MCF 10A (cell line): ENCODE measurements at regions not wholly inside any gene's neighbourhood (a gene's known extent, or its start where the extent isn't known, plus 50 kb on each side); places are given as distances from the start of the nearest gene placed in this dataset.

Experiments
- BruUV-seq: library from RNA; stranded (reverse); fragments of 400-500 nt; replicated peaks from 2 replicates; lab custom pipeline; 2021; lab: Mats Ljungman, UMichigan
- CTCF ChIA-PET: fragments of 300-600 bp; sonication (Branson Sonifier 250); formaldehyde crosslinking; extraction: SDS; loops from one replicate; lab custom pipeline; 2021; ENCODE audit warnings: antibody characterized with exemption, inconsistent platforms; lab: Yijun Ruan, JAX
- POLR2A ChIA-PET: fragments of 300-600, 350-650 bp; sonication (Branson Sonifier 250); formaldehyde crosslinking; extraction: SDS; loops from one replicate; lab custom pipeline; 2020; ENCODE audit warnings: antibody characterized with exemption, inconsistent platforms; lab: Yijun Ruan, JAX
- DNase-seq: peaks from one replicate; pipeline ENCODE4 v3.0.0-alpha.2; 2018; ENCODE audit not compliant: unreplicated experiment
- H3K27ac Mint-ChIP-seq: one replicate; pipeline ENCODE4 v1.8.0; 2022; ENCODE audit warnings: mild to moderate bottlenecking, low read depth, mixed read lengths; ENCODE audit not compliant: unreplicated experiment
- H3K27me3 Mint-ChIP-seq: one replicate; pipeline ENCODE4 v1.8.0; 2022; ENCODE audit warnings: mixed read lengths; ENCODE audit not compliant: insufficient read depth, unreplicated experiment
- H3K36me3 Mint-ChIP-seq: one replicate; pipeline ENCODE4 v1.8.0; 2022; ENCODE audit warnings: mild to moderate bottlenecking, moderate library complexity, mixed read lengths; ENCODE audit not compliant: insufficient read depth, unreplicated experiment
- H3K4me1 Mint-ChIP-seq: one replicate; pipeline ENCODE4 v1.8.0; 2022; ENCODE audit warnings: mixed read lengths; ENCODE audit not compliant: insufficient read depth, unreplicated experiment
- H3K4me3 Mint-ChIP-seq: one replicate; pipeline ENCODE4 v1.8.0; 2022; ENCODE audit warnings: mild to moderate bottlenecking, moderate library complexity, mixed read lengths; ENCODE audit not compliant: unreplicated experiment
- H3K9me3 Mint-ChIP-seq: one replicate; pipeline ENCODE4 v1.8.0; 2022; ENCODE audit warnings: mixed read lengths; ENCODE audit not compliant: unreplicated experiment
- intact Hi-C: fragments of 100-400 bp; cut with micrococcal nuclease; formaldehyde crosslinking; loops from 2 replicates; pipeline ENCODE4 v1.14.1; 2022
- TF ChIP-seq, protein P1 (sequence below): fragments of 200-600 bp; IDR thresholded peaks from one replicate; pipeline ENCODE4 v1.8.0; 2022; ENCODE audit warnings: antibody characterized with exemption, mild to moderate bottlenecking; ENCODE audit not compliant: unreplicated experiment

DNA sequence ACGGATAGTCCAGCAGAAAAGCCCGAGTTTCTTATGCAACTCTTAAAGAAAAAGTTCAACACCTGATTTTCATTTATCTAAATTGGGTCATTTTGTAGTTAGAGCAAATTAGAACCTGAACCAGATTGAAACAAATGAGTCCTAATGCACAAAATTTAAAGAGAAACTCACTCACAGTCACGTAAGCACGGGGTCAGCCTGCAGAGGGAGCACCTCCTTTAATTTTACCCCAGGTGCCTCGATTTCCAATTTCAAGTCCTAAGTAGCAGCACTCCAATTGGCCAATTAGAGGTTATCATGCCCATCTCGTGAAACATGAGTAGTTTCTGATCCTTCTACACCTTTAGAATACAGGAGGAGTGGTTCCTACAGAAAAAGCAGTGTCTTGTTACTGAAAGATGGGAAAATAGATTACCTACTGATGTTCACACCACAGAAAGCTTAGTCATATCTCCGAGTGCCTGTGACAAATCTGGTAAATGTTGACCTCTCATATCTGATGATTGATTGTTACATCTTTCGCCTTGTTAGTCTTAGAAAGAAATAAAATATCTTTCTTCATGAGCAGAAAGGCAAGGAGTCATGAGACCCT, 1929.8 kb upstream of the LRRTM1 start:
- intact Hi-C loops, result no loop called here
- Mint-ChIP-seq H3K27ac (no peak overlapping the region), H3K4me3 (peak overlapping the region; percentile 47), H3K27me3 (no peaks in the 10 kb centered on the region), H3K9me3 (no peaks in the 10 kb centered on the region), H3K4me1 (no peaks in the 10 kb centered on the region), H3K36me3 (no peaks in the 10 kb centered on the region)
- CTCF ChIA-PET, result no interaction called here
- BruUV-seq, result no TSS peak
- POLR2A ChIA-PET, result interaction anchor here (0.7 kb wide), 1 partner anchor 8 kb away, joined by 3 read pairs; no protein-coding TSS in a partner anchor
- peak; percentile 26 for DNase-seq
- TF ChIP-seq, protein P1, sequence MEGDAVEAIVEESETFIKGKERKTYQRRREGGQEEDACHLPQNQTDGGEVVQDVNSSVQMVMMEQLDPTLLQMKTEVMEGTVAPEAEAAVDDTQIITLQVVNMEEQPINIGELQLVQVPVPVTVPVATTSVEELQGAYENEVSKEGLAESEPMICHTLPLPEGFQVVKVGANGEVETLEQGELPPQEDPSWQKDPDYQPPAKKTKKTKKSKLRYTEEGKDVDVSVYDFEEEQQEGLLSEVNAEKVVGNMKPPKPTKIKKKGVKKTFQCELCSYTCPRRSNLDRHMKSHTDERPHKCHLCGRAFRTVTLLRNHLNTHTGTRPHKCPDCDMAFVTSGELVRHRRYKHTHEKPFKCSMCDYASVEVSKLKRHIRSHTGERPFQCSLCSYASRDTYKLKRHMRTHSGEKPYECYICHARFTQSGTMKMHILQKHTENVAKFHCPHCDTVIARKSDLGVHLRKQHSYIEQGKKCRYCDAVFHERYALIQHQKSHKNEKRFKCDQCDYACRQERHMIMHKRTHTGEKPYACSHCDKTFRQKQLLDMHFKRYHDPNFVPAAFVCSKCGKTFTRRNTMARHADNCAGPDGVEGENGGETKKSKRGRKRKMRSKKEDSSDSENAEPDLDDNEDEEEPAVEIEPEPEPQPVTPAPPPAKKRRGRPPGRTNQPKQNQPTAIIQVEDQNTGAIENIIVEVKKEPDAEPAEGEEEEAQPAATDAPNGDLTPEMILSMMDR, result no peak

DNA sequence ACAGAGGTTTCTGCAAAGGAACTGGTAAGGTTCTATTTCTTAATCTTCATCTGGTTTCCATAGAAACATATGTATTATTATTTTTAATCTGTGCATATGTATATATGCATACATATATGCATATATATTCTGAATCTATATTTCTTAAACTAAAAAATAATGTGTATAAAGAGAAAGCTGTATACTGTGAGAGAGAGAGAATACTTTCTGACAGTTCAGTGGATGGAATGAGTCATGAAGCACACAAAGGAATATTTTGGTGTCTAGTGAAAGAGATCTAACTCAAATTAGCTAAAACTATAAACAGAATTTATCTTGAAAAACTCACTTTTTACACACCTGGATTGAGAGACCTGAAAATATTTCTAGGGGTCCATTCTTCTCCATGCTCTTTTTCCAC, 1929.3 kb upstream of the LRRTM1 start:
- TF ChIP-seq, protein P1, result no peak
- Mint-ChIP-seq H3K36me3 (no peaks in the 10 kb centered on the region), H3K4me1 (no peaks in the 10 kb centered on the region), H3K9me3 (no peaks in the 10 kb centered on the region), H3K27me3 (no peaks in the 10 kb centered on the region), H3K27ac (no peak overlapping the region), H3K4me3 (peak overlapping the region; percentile 47)
- DNase-seq, result no peak
- POLR2A ChIA-PET, result no interaction called here
- BruUV-seq, result no TSS peak
- CTCF ChIA-PET, result no interaction called here
- intact Hi-C loops, result no loop called here

DNA sequence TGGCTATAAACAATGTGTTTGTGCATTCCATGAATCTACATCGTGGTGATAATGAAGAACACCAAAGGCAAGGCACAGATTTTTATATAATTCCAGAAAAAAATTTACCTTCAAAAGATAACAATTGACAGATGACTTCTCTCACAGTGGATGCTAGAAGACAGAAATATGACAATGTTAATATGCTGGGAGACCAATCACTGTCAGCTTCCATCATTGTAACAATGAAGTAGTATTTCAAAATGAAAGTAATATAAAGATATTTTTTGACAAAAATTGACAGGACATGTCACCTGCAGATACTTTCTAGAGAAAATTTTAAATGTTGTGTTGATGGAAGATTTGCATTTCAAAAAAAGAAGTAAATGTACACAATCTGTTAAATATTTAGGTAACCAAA, 1925.9 kb upstream of the LRRTM1 start:
- CTCF ChIA-PET, result no interaction called here
- H3K9me3 Mint-ChIP-seq, result no peaks in the 10 kb centered on the region
- no peak overlapping the region for H3K4me3 Mint-ChIP-seq
- intact Hi-C loops, result no loop called here
- TF ChIP-seq, protein P1, result no peak
- H3K27ac Mint-ChIP-seq, result no peak overlapping the region
- no peaks in the 10 kb centered on the region for H3K36me3 Mint-ChIP-seq
- H3K27me3 Mint-ChIP-seq, result no peaks in the 10 kb centered on the region
- POLR2A ChIA-PET, result no interaction called here
- no peak for DNase-seq
- BruUV-seq, result no TSS peak
- H3K4me1 Mint-ChIP-seq, result no peaks in the 10 kb centered on the region

DNA sequence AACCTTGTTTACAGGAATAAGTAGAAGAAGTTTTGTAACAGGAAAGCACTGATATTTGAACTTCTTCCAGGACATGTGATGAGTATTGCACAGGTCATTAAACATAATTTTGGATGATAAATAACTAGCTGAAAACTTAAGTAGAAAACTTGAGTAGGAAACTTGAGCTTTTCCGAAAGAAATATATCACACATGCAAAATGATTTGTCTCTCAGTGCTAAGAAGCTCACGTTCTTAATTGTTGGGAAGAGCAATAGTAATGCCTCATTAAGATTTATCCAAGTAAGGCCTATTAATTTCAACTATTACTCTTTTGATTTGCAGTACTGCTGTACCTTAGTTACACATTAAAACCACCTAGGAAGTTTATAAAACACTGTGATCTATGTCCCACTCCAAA, 1921.9 kb upstream of the LRRTM1 start:
- BruUV-seq, result no TSS peak
- ChIA-PET POLR2A (interaction anchor here (0.7 kb wide), 1 partner anchor 9 kb away, joined by 3 read pairs; no protein-coding TSS in a partner anchor), CTCF (no interaction called here)
- no peak overlapping the region for H3K27ac Mint-ChIP-seq
- no peaks in the 10 kb centered on the region for H3K27me3 Mint-ChIP-seq
- TF ChIP-seq, protein P1, result no peak
- DNase-seq, result no peak
- no peak overlapping the region for H3K4me3 Mint-ChIP-seq
- no peaks in the 10 kb centered on the region for H3K36me3 Mint-ChIP-seq
- peaks cover 5% of the 10 kb centered on the region for H3K9me3 Mint-ChIP-seq
- H3K4me1 Mint-ChIP-seq, result no peaks in the 10 kb centered on the region
- intact Hi-C loops, result no loop called here
